ENCODE measurements at regions not wholly inside any gene's neighbourhood (a gene's known extent, or its start where the extent isn't known, plus 50 kb on each side); places are given as distances from the start of the nearest gene placed in this dataset.
A peak's percentile ranks its signal among the peaks of the same experiment; 100 is the strongest.
"Not testable (repeated sequence)": the region's sequence is repeated elsewhere in the genome, so short reads cannot be mapped to it uniquely, and the experiment has no call there.

DNA sequence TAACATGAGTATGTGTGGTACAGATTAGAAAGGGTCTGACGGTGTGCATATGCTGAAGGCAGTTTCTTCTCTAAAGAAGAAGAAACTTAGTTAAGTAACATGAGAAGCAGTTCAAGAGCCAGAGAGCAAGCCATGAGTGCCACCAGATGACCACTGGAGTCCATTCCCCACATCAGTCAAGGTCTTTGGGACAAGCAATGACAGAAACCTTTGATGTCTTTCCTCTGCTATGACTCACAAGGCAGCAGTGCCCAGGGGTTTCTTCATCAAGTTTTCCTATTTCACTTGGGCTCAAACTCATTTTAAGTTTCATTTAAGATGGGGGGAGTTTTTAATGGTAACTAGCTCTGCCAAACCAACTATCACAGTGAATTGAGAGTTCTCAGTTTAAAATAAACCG is 303.8 kb upstream of the TBX18 start:
- no peak for DNase-seq

GRCh38 chr6:85066266-85066665 is 301.9 kb upstream of the TBX18 start:
- DNase-seq = no peak

- no peak for DNase-seq
These were observed 301.4 kb upstream of the TBX18 start for GRCh38 chr6:85065831-85066230.

DNA sequence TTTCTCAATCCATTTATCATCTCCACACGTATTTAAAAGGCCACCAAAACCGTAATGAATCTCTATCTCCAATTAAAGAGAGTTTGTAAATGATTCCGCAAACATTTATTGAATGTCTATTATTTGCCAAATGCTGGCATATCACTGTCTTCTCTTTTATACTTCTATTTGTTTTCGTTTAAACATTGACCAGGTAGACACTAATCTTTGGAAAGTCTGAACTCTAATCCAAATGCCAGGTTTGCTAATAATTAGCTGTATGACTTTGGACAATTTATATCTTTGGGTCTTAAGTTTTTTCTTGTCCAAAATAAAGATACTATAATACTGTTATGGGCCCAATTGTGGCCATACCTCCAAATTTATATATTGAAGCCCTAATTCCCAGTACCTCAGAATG is 299.2 kb upstream of the TBX18 start:
- DNase-seq = no peak

- DNase-seq = no peak
These were observed 298.5 kb upstream of the TBX18 start for GRCh38 chr6:85062884-85063283.

DNA sequence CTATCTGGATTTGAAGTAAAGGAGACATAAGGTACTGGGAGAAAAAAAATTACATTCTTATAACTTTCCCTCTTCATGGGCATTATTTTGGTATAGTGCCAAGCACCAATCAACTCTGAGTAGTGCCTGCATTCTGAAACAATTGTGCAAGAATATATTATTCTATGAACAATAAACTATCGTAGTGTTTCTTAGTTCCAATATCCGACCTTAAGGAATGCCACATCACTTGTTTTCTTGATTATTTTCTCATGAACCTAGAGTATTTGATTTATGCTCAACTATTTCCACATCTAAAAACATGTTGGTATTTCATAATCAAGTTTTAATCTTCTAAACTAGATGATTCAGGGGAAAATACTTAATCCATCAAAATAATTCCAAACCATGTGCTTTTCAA is 294.4 kb upstream of the TBX18 start:
- DNase-seq = no peak

GRCh38 chr6:85050149-85050548 is 285.8 kb upstream of the TBX18 start:
- no peak for DNase-seq

DNA sequence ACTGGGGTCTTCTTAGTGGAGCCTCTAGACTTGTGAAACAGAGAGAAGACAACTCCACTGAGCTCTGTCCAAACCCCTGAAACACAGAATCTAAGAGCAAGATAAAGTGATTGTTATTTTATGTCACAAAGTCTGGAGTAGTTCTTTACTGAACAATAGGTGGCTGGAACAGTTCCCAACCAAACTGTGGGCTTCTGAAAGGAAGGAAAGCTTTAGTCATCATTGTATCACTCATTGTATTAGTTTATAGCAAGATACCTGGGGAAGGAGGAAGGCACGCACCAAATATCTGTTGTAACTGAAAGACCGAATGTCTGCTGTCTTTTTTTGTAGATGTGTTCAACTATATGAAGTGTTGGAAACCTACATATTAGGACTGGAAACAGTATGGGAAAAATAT is 284.9 kb upstream of the TBX18 start:
- DNase-seq = no peak

DNA sequence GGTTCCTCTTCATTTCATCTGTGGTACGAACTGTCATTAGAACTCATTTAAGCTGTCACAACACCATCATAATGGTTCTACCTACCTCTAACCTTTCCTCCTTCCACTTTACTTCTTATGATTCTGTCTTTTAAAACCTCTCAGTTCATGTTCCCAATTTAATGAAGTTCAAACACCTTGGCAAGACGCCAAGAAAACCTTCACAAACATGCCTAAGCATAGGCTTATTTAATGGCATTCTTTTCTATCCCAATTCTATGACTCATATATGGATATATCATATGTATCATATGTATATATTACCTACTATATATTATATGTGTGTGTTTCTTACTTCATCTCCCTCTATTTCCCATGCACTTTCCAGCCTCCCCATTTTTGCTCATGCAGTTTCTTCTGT is 283.4 kb upstream of the TBX18 start:
- no peak for DNase-seq

GRCh38 chr6:85045767-85046166 is 281.4 kb upstream of the TBX18 start:
- not testable (repeated sequence) for DNase-seq

GRCh38 chr6:85044361-85044760 is 280.0 kb upstream of the TBX18 start:
- DNase-seq = no peak

DNA sequence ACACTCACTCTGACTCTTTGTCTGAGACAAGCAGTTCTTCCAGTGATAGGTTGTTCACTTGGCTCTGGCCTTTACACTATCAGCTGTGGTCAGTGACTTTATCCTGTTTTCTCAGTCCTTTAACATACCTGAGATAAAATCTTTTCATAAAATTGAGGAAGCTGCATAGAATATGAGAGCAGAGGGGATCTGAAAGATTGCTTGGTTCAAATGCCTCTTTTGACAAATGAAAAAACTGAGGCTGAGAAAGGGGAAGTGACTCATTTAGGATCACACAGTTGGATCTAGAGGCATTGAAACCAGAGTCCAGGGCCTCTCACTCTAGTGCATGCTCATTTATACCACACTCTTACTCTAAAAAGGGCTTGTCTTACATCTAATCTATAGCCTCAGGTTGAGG is 277.0 kb upstream of the TBX18 start:
- no peak for DNase-seq

GRCh38 chr6:85037221-85037620 is 272.8 kb upstream of the TBX18 start:
- no peak for DNase-seq

DNA sequence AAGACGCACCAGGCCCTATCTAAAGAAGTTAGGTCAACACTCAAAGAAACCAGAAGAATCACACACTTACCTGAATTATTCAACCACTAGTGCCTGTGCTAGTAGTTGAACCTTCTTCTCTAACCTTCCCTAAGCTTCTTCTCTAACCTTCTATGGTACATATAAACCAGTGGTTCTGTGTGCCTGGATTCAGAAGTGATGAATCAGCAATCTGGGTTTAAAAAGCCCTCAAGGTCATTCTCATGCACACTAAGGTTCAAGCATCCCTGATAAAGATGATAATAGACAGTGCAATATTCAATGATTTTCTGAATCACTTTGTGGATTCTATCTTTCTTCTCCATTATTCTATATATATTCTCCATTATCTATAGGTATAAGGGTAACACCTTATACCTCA is 271.4 kb upstream of the TBX18 start:
- no peak for DNase-seq

- DNase-seq = no peak
These were observed 269.1 kb upstream of the TBX18 start for GRCh38 chr6:85033547-85033946.

DNA sequence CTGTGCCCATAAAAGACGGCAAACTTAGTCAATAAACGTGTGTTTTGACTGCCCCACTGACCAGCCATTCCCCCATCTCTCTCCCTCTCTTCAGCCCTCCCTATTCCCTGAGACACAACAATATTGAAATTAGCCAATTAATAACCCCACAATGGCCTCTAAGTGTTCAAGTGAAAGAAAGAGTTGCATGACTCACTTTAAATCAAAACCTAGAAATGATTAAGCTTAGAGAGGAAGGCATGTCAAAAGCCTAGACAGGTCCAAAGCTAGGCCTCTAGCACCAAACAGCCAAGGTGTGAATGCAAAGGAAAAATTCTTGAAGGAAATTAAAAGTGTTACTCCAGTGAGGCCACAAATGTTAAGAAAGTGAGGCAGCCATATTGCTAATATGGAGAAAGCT is 261.6 kb upstream of the TBX18 start:
- DNase-seq = no peak

- no peak for DNase-seq
These were observed 259.3 kb upstream of the TBX18 start for GRCh38 chr6:85023721-85024120.

DNA sequence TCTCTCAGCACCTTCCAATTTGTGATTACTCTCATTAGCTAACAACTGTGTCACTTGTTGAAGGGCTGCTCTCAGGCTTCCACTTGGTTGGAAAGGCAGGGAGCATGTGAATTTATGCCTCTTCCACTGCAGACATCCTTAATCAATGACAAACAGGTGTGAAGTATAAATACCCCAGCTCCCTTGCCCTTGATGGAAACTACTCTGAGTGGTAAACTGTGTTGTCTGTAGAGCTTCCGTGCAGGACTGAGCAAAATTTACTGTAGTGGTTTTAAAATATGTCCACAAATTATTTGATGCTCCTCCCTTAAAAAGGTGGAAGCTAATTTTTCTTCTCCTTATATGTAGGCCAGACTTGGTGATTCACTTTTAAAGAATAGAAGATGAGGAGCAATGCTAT is 253.0 kb upstream of the TBX18 start:
- no peak for DNase-seq

GRCh38 chr6:85016726-85017125 is 252.3 kb upstream of the TBX18 start:
- no peak for DNase-seq

- DNase-seq = peak; percentile 65
These were observed 251.1 kb upstream of the TBX18 start for GRCh38 chr6:85015396-85015990.

DNA sequence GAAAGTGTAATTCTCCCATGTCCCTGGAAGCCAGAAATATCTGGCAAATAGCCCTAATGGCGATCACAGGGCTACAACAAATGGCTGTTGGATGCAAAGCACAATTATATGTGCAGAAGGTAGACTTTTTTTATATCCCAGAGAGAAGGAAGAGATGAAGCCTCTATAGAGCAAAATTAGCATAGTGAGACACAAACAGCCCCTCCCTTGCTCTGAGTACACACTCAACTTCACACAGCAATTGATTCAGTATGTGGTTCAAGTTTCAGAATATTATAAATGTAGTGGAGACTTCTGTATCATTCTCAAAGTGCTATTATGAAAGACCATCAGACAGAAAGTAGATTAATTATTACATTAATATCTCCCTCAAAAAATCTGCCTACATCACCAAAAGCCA is 246.5 kb upstream of the TBX18 start:
- DNase-seq = no peak

DNA sequence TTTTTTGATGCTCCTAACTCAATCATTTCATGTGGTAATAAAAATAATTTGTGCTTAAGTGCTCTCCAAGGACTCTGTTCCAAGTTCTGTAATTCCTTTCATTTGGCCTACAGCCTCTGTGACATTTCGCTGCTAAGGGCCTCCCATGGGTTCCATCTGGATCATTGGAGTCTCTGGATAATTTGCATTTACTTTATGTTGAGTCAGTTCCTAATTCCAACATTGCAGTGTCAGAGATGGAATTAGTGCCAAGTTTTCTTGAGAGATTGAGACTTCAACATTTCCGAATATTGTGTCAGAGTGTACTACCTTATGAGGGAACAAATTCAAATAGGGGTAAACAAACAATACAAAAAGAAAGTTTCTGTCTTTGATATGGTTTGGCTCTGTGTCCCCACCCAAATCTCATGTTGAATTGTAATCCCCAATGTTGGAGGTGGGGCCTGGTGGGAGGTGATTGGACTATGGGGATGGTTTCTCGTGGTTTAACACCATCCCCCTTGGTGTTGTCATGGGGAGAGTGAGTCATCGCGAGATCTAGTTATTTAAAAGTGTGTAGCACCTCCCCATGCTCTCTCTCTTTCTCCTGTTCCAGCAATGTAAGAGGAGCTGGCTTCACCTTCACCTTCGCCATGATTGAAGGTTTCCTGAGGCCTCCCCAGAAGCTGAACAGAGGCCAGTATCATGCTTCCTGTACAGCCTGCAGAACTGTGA is 244.1 kb upstream of the TBX18 start:
- no peak for DNase-seq

GRCh38 chr6:85006362-85006761 is 242.0 kb upstream of the TBX18 start:
- DNase-seq = no peak

DNA sequence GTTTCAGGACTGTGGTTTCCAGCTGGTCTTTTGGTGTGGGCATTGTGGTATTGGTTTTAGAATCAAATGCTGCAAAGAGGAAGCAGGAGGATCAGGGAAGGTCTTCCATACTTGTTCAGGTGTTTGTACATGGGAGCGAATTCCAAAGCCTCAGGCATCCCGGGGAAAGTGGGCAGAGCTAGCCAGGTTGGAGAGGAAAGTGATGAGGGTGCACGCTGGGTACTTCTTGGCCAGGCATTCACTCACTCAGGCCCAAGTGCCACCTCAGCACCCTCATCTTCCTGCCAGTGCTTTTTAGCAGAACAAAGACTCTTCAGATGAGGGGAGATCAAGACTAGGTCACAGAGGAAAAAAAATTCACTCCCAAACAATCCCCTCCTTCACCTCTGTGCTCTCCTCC is 241.1 kb upstream of the TBX18 start:
- no peak for DNase-seq

GRCh38 chr6:85004361-85004995 is 240.1 kb upstream of the TBX18 start:
- no peak for DNase-seq

Data from SHP77 treated with DMSO at 0.1 percent for 48 hours (cell line).